ENCODE measurements at regions not wholly inside any gene's neighbourhood (a gene's known extent, or its start where the extent isn't known, plus 50 kb on each side); places are given as distances from the start of the nearest gene placed in this dataset.

- TF ChIP-seq ZBTB7B (CRISPR knock-in tag; IDR thresholded peaks at IDR 0.05) (no peak), GABPA (IDR thresholded peaks at IDR 0.05; ENCODE audit: low read depth, low read length) (no peak), GABPA (CRISPR knock-in tag; IDR thresholded peaks at IDR 0.05; ENCODE audit: low read depth) (no peak), ZNF724P (CRISPR knock-in tag; IDR thresholded peaks at IDR 0.05; ENCODE audit: borderline replicate concordance) (no peak)
These were observed 1716.1 kb upstream of the C9orf72 start (continued) for GRCh38 chr9:29289365-29289764.

GRCh38 chr9:29290516-29290915 is 1717.2 kb upstream of the C9orf72 start:
- Histone ChIP-seq H4K20me1 (ENCODE audit: insufficient read depth, low read length) (no peaks in the 10 kb centered on the region), H3K4me3 (replicated peaks in 1 of 3; ENCODE audit: insufficient read depth in 1 of 3, low read depth in 2 of 3, low read length in 3 of 3) (no peak overlapping the region), H3K79me2 (ENCODE audit: insufficient read depth, low read length) (no peaks in the 10 kb centered on the region), H3K27me3 (ENCODE audit: control insufficient read depth in 1 of 2, insufficient read depth in 2 of 2, low read length in 2 of 2) (no peaks in the 10 kb centered on the region), H3K9ac (ENCODE audit: insufficient read depth, low read depth, low read length) (no peak overlapping the region), H3K27ac (ENCODE audit: extremely low read length, insufficient read depth, low read length) (no peak overlapping the region), H2AFZ (ENCODE audit: low read length) (no peak overlapping the region), H3K9me3 (ENCODE audit: low read length) (no peaks in the 10 kb centered on the region), H3K4me1 (ENCODE audit: insufficient read depth, low read length) (no peaks in the 10 kb centered on the region), H3K36me3 (replicated peaks in 1 of 2; ENCODE audit: control insufficient read depth in 1 of 2, insufficient read depth in 2 of 2, low read length in 2 of 2) (no peaks in the 10 kb centered on the region), H3K4me2 (ENCODE audit: low read depth, low read length) (no peak overlapping the region)
- no peak for FAIRE-seq
- ChIA-PET CTCF (ENCODE audit: low intra/inter-chr PET ratio, low total read pairs) (no interaction called here), POLR2A (no interaction called here)
- ATAC-seq: no peak
- WGBS (ENCODE audit: low lambda C conversion rate): 0% methylated on average over 1 of the region's 1 CpG
- in situ Hi-C loops (cut with HindIII; ENCODE audit: extremely low pct_ligation_motif_present, low pct_unique_long_range_greater_than_20kb) (no loop called here), intact Hi-C loops (cut with micrococcal nuclease; ENCODE audit: unreplicated experiment) (no loop called here)
- BruUV-seq (replicated peaks): no TSS peak
- no peak for DNase-seq (ENCODE audit: low spot score)
- TF ChIP-seq MXI1 (IDR thresholded peaks at IDR 0.05; ENCODE audit: borderline replicate concordance, low read depth, low read length): no peak
- no peak for TF ChIP-seq KLF11 (CRISPR knock-in tag; IDR thresholded peaks at IDR 0.05)
- TF ChIP-seq MAFK (conservative IDR thresholded peaks at IDR 0.05 in 1 of 2, IDR thresholded peaks at IDR 0.05 in 1 of 2; ENCODE audit: low read length in 2 of 2): no peak
- TF ChIP-seq PHF8 (CRISPR knock-in tag; IDR thresholded peaks at IDR 0.05): no peak
- TF ChIP-seq MEIS2 (CRISPR knock-in tag; IDR thresholded peaks at IDR 0.05): no peak

GRCh38 chr9:29297592-29297991 is 1724.3 kb upstream of the C9orf72 start:
- H3K4me2 ChIP-seq (ENCODE audit: low read depth, low read length): no peak overlapping the region
- DNase-seq (ENCODE audit: low spot score): no peak
- WGBS (ENCODE audit: low lambda C conversion rate): 8% methylated on average over 2 of the region's 2 CpGs
- TF ChIP-seq PRDM15 (CRISPR knock-in tag; IDR thresholded peaks at IDR 0.05): no peak
- TF ChIP-seq BRCA1 (CRISPR knock-in tag; IDR thresholded peaks at IDR 0.05): no peak
- no peak for TF ChIP-seq ZNF747 (CRISPR knock-in tag; IDR thresholded peaks at IDR 0.05; ENCODE audit: borderline replicate concordance)
- TF ChIP-seq FOXA1 (IDR thresholded peaks at IDR 0.05): no peak
- no peak for TF ChIP-seq FOXA1 (CRISPR knock-in tag; IDR thresholded peaks at IDR 0.05)
- no peak for TF ChIP-seq ZNF720 (CRISPR knock-in tag; IDR thresholded peaks at IDR 0.05)
- TF ChIP-seq ZNF20 (CRISPR knock-in tag; IDR thresholded peaks at IDR 0.05): no peak
- no peak for TF ChIP-seq KMT2B (CRISPR knock-in tag; IDR thresholded peaks at IDR 0.05)
- TF ChIP-seq PHF20 (CRISPR knock-in tag; IDR thresholded peaks at IDR 0.05): no peak

More at GRCh38 chr9:29297592-29297991, 1724.3 kb upstream of the C9orf72 start:
- Histone ChIP-seq H3K36me3 (replicated peaks in 1 of 2; ENCODE audit: control insufficient read depth in 1 of 2, insufficient read depth in 2 of 2, low read length in 2 of 2) (no peaks in the 10 kb centered on the region), H3K9me3 (ENCODE audit: low read length) (no peaks in the 10 kb centered on the region), H4K20me1 (ENCODE audit: insufficient read depth, low read length) (no peaks in the 10 kb centered on the region), H3K4me1 (ENCODE audit: insufficient read depth, low read length) (no peaks in the 10 kb centered on the region), H3K27me3 (ENCODE audit: control insufficient read depth in 1 of 2, insufficient read depth in 2 of 2, low read length in 2 of 2) (no peaks in the 10 kb centered on the region), H3K79me2 (ENCODE audit: insufficient read depth, low read length) (no peaks in the 10 kb centered on the region), H3K9ac (ENCODE audit: insufficient read depth, low read depth, low read length) (no peak overlapping the region), H2AFZ (ENCODE audit: low read length) (no peak overlapping the region), H3K27ac (ENCODE audit: extremely low read length, insufficient read depth, low read length) (no peak overlapping the region), H3K4me3 (replicated peaks in 1 of 3; ENCODE audit: insufficient read depth in 1 of 3, low read depth in 2 of 3, low read length in 3 of 3) (no peak overlapping the region)
- ChIA-PET POLR2A (no interaction called here), CTCF (ENCODE audit: low intra/inter-chr PET ratio, low total read pairs) (no interaction called here)
- no TSS peak for BruUV-seq (replicated peaks)
- intact Hi-C loops (cut with micrococcal nuclease; ENCODE audit: unreplicated experiment) (no loop called here), in situ Hi-C loops (cut with HindIII; ENCODE audit: extremely low pct_ligation_motif_present, low pct_unique_long_range_greater_than_20kb) (no loop called here)
- no peak for FAIRE-seq
- ATAC-seq: no peak
